Psoas muscle (tissue), 7 donors: ENCODE measurements at regions not wholly inside any gene's neighbourhood (a gene's known extent, or its start where the extent isn't known, plus 50 kb on each side); places are given as distances from the start of the nearest gene placed in this dataset.
A peak's percentile ranks its signal among the peaks of the same experiment; 100 is the strongest.

Experiments
- ATAC-seq, 4 donors: fragments of 200-7000 bp; cut with Tn5 transposase; one replicate each; pipeline ENCODE4 v1.9.1; 2020; ENCODE audit warnings: moderate library complexity in 3 of 4, mild to moderate bottlenecking in 2 of 4
- DNase-seq, 2 donors: peaks; one replicate each; pipeline ENCODE4 v3.0.0-alpha.2; 2020
- H3K27ac ChIP-seq: fragments of 200-600 bp; one replicate; pipeline ENCODE4 v1.8.0; 2022
- H3K27me3 ChIP-seq, 3 donors: fragments of 200-600 bp in 1 of 3; one replicate each; pipeline versions ENCODE4 v1.6.1 to v1.8.0; 2013 to 2022; ENCODE audit warnings: low read length in 2 of 3, mild to moderate bottlenecking in 2 of 3, moderate library complexity in 1 of 3; ENCODE audit not compliant: insufficient read depth in 3 of 3
- H3K36me3 ChIP-seq, 2 donors: fragments of 200-600 bp in 1 of 2; one replicate each; pipeline versions ENCODE4 v1.6.1 to v1.8.0; 2013 to 2022; ENCODE audit warnings: low read depth in 1 of 2, mild to moderate bottlenecking in 1 of 2, moderate library complexity in 1 of 2; ENCODE audit not compliant: insufficient read depth in 1 of 2
- H3K4me1 ChIP-seq: fragments of 200-600 bp; one replicate; pipeline ENCODE4 v1.8.0; 2022
- H3K4me3 ChIP-seq: fragments of 200-600 bp; one replicate; pipeline ENCODE4 v1.8.0; 2022; ENCODE audit warnings: mild to moderate bottlenecking
- H3K9me3 ChIP-seq: fragments of 200-600 bp; one replicate; pipeline ENCODE4 v1.8.0; 2022
- WGBS, 3 donors: extraction: QIAGEN DNeasy Blood & Tissue Kit; methylation state at CpG; one replicate each; pipeline versions ENCODE4 v1.1.6 to v1.1.7; 2013; 5-methylcytosine and 5-hydroxymethylcytosine counted together
- intact Hi-C, 2 donors: fragments of 100-400 bp; cut with DNase I; formaldehyde crosslinking; loops; one replicate each; pipeline versions ENCODE4 v1.11.0 to v1.14.2; 2022
- TF ChIP-seq, protein P1 (sequence below): fragments of 200-600 bp; IDR thresholded peaks from one replicate; pipeline ENCODE4 v1.8.0; 2022; ENCODE audit warnings: antibody characterized with exemption
- donor health status: healthy with polysubstance abuse.
- donor health status: DM: no; HTN: no; CAD: no; lungs with moderate emphysema.
- donor health status: Bipolar disorder and iron deficiency.
- donor health status: healthy.
- donor health status: DM: yes; HTN: yes; CAD: no.
- donor health status: DM: no; HTN: no; CAD: no.
- donor health status: DM: yes; HTN: yes; CAD: no.

DNA sequence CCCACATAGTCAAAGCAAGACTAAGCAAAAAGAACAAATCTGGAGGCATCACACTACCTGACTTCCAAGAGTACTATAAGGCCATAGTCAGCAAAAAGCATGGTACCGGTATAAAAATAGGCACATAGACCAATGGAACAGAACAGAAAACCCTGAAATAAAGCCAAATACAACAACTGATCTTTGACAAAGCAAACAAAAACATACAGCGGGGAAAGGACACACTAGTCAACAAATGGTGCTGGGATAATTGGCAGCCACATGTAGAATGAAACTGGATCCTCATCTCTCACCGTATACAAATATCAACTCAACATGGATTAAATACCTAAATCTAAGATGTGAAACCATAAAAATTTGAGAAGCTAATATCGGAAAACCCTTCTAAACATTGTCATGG lies 819.3 kb upstream of the FRG1 start:
- 64 to 68% (median 67%) methylated on average over 4 of the region's 4 CpGs for WGBS, 3 donors

DNA sequence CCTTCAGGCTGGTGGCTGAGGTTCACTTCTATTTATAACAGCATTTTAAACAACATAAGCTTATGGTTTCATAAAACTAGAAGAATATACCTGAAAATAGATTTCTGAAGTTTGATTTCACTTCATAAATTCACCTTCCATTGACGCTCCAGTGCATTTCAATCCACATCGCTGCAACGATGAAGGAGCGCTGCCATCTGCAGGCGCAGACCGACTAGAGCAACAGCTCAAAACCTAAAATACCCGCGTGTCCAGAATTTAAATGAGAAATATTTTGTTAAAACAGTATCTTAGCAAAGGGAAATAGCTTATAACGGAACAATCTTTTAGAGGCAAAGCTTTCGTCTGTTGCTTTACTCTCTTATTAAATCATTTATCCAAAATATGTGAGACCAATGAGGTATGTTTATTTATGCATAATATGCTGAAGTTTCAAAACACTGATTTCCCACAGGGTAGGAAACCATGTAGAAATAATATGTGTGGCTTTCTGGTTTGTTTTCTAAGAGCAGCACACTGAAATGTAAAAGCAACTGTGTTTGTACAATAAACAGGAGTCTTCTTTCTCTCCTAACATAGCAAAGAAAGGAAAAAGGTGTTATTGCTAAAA lies 816.4 kb upstream of the FRG1 start:
- no peak for DNase-seq
- no peak for ATAC-seq
- TF ChIP-seq, protein P1, sequence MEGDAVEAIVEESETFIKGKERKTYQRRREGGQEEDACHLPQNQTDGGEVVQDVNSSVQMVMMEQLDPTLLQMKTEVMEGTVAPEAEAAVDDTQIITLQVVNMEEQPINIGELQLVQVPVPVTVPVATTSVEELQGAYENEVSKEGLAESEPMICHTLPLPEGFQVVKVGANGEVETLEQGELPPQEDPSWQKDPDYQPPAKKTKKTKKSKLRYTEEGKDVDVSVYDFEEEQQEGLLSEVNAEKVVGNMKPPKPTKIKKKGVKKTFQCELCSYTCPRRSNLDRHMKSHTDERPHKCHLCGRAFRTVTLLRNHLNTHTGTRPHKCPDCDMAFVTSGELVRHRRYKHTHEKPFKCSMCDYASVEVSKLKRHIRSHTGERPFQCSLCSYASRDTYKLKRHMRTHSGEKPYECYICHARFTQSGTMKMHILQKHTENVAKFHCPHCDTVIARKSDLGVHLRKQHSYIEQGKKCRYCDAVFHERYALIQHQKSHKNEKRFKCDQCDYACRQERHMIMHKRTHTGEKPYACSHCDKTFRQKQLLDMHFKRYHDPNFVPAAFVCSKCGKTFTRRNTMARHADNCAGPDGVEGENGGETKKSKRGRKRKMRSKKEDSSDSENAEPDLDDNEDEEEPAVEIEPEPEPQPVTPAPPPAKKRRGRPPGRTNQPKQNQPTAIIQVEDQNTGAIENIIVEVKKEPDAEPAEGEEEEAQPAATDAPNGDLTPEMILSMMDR = peak; percentile 43
- H3K9me3 ChIP-seq = no peaks in the 10 kb centered on the region
- H3K4me1 ChIP-seq = no peaks in the 10 kb centered on the region
- no peak overlapping the region for H3K27ac ChIP-seq
- H3K27me3 ChIP-seq = peaks cover 0 to 2% (median 0%) of the 10 kb centered on the region in 3 donors
- H3K4me3 ChIP-seq = no peak overlapping the region
- no peaks in the 10 kb centered on the region for H3K36me3 ChIP-seq
- WGBS, 3 donors = 33 to 37% (median 34%) methylated on average over 10 of the region's 10 CpGs
- intact Hi-C loops = no loop called here

More for the DNA sequence above, 819.3 kb upstream of the FRG1 start:
- no peaks in the 10 kb centered on the region for H3K9me3 ChIP-seq
- ATAC-seq (no peak), DNase-seq (no peak)
- no peak overlapping the region for H3K4me3 ChIP-seq
- no peaks in the 10 kb centered on the region for H3K36me3 ChIP-seq
- H3K27ac ChIP-seq = no peak overlapping the region
- H3K27me3 ChIP-seq = no peaks in the 10 kb centered on the region
- intact Hi-C loops = no loop called here
- TF ChIP-seq, protein P1 = no peak
- no peaks in the 10 kb centered on the region for H3K4me1 ChIP-seq

- Histone ChIP-seq H3K27me3 (peaks cover 0 to 2% (median 0%) of the 10 kb centered on the region in 3 donors), H3K27ac (no peak overlapping the region), H3K9me3 (no peaks in the 10 kb centered on the region), H3K4me3 (no peak overlapping the region), H3K36me3 (no peaks in the 10 kb centered on the region), H3K4me1 (no peaks in the 10 kb centered on the region)
- TF ChIP-seq, protein P1 = no peak
- ATAC-seq (no peak), DNase-seq (no peak)
- intact Hi-C loops = no loop called here
- WGBS, 3 donors = 36 to 39% (median 37%) methylated on average over 4 of the region's 4 CpGs
These were observed 815.9 kb upstream of the FRG1 start for GRCh38 chr4:189124791-189125190.

DNA sequence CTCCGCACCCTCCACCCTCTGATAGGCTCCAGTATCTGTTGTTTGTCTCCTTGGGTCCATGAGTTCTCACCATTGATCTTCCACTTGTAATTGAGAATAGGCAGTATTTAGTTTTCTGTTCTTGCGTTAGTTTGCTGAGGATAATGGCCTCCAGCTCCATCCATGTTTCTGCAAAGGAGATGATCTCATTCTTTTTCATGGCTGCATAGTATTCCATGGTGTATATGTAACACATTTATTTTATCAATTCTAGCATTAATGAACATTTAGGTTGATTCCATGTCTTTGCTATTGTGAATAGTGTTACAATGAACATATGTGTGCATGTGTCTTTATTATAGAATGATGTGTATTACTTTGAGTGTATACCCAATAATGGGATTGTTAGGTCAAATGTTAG lies 814.6 kb upstream of the FRG1 start:
- no peaks in the 10 kb centered on the region for H3K36me3 ChIP-seq
- 45 to 50% (median 50%) methylated on average over 2 of the region's 2 CpGs for WGBS, 3 donors
- intact Hi-C loops = no loop called here
- H3K9me3 ChIP-seq = no peaks in the 10 kb centered on the region
- H3K4me3 ChIP-seq = no peak overlapping the region
- DNase-seq (no peak), ATAC-seq (no peak)
- H3K27me3 ChIP-seq = peaks cover 0 to 2% (median 0%) of the 10 kb centered on the region in 3 donors
- no peaks in the 10 kb centered on the region for H3K4me1 ChIP-seq
- no peak overlapping the region for H3K27ac ChIP-seq
- TF ChIP-seq, protein P1 = no peak

DNA sequence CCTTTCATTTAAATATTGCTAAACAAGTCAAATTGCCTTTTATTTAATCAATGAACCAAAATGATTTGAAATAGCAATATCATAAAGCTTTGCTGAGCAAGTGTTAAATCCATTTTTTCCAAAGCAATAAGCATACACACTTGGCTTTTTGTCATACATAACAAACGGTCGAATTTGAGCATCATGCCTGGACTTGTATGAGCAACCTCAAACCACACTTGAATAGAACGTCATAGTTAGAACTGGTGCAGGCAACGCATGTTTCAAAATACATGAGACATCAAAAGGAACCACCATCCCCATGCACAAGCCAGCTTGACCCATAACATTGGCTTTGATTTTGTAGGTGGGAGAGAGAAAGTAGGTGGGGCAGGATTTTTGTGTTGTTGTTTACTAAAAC lies 812.3 kb upstream of the FRG1 start:
- H3K27ac ChIP-seq = no peak overlapping the region
- WGBS, 3 donors = 49 to 65% (median 63%) methylated on average over 4 of the region's 4 CpGs
- H3K36me3 ChIP-seq = no peaks in the 10 kb centered on the region
- no peak for DNase-seq
- ATAC-seq = no peak
- TF ChIP-seq, protein P1 = no peak
- H3K27me3 ChIP-seq = peaks cover 0 to 2% (median 0%) of the 10 kb centered on the region in 3 donors
- H3K4me1 ChIP-seq = no peaks in the 10 kb centered on the region
- H3K9me3 ChIP-seq = no peaks in the 10 kb centered on the region
- intact Hi-C loops = no loop called here
- H3K4me3 ChIP-seq = no peak overlapping the region
